SIG-M5 treated with dmso at 0.1 percent for 504 hours (cell line): ENCODE measurements at regions not wholly inside any gene's neighbourhood (a gene's known extent, or its start where the extent isn't known, plus 50 kb on each side); places are given as distances from the start of the nearest gene placed in this dataset.

Experiments
- DNase-seq: peaks from one replicate; lab custom pipeline; 2025; ENCODE audit not compliant: unreplicated experiment; lab: John Stamatoyannopoulos, UW

GRCh38 chr2:6679471-6679870 lies 186.2 kb downstream of the CMPK2 start:
- no peak for DNase-seq

- no peak for DNase-seq
Measured at GRCh38 chr2:6683516-6683915, 182.2 kb downstream of the CMPK2 start.

DNA sequence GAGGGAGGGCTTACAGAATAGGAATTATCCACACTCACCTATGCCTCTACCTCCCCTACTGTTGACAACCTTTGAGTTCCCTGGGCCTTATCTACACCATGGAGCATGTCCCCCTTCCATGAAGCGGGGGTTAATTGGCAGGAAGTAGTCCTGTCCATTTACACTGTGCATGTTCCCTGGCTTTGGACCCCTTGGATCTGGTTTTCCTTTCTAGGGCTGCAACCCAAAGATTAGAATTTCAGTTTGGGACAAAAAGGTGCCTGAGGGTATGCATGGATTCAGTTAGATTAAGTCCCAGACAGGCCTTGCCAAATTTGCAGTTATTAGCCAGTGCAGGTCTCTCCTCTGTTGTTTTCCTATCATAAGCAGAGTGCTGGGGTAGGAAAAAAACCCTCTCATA lies 180.3 kb downstream of the CMPK2 start:
- no peak for DNase-seq

DNA sequence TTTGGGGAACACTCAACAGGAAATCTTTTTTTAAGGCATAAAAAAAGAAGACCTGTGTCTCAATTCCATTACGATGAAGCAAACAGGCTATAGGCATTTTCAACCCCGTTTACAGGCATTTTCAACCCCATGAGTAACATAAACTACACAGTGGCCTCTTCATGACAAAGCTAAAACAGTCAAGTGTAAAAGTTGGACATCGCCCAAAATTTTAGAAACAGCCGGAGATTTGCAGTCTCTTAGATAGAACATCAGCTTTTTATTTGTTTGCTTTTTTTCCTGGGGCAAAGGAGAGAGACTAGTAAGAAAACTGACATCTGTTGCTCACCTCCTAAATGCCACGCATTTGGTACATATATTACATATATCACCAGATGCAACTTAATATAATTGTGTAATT lies 173.7 kb downstream of the CMPK2 start:
- DNase-seq, result no peak

DNA sequence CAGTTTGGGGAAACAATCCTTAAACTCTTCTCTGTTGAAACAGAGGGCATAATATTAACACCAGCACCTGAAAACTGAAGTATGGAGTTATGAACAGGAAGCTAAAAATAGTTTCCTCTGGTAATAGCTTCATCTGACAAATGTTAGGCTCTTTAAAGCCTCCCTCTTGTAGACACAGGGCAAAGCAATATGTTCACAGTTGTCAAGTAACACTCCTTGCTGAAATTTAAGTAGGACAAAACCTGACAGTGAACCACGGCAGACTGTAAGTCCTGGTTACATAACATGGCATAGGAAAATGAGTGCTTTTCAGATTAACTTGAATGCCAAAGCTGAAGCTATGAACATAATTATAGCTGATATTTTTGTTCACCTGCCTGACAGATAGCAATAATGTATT lies 172.9 kb downstream of the CMPK2 start:
- DNase-seq, result no peak

DNA sequence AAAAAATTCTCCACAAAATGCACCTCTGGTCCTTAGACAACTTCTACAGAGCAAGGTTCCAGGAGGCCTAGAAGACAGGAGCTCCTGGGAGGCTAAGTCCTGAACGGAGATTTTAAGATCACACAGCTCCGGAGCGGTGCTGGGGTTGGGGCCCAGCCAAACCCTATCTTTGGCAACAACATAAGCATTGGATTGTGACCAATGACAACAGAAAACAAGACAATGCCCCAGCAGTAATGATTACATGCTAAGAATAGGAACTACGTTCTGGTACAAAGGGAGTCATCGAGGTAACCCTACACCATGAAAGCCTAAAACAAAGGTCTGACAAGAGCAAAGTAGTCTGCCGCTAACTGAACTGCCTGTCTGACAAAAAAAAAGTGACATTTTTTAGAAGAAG lies 171.2 kb downstream of the CMPK2 start:
- no peak for DNase-seq

DNA sequence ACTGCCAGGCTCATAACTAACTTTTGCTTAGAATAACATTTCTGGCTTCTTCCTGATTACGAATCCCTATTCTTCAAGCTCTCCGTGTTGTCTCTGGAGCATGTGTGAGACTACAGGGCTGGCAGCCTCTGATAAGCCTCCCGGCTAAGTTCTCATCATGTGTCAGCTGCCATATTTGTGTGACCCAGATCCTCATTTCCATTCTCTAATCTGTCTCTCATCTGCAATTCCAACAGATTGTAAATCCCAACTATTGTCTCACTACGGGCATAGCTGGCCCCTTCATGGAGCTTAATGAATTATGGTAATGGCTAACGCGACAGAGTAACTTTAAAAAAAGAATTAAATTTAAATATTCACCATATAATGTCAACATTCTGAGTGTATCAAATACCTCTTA lies 165.4 kb downstream of the CMPK2 start:
- DNase-seq, result no peak

DNA sequence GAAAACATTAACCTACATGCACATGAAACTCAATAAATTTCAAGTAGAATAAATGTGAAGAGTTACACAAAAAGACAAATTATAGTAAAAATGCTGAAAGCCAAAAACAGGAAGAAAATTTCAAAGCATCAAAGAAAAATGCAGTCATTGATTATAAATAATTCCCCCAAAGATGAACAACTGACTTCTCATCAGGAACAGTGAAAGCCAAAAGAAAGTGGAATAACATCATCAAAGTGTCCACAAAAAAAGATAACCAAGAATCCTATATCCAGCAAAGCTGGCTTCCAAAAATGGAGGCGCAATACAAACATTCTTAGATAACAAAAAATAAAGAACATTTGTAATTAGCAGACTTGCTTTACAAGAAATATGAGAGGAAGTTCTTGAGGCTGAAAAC lies 161.6 kb downstream of the CMPK2 start:
- DNase-seq, result no peak

DNA sequence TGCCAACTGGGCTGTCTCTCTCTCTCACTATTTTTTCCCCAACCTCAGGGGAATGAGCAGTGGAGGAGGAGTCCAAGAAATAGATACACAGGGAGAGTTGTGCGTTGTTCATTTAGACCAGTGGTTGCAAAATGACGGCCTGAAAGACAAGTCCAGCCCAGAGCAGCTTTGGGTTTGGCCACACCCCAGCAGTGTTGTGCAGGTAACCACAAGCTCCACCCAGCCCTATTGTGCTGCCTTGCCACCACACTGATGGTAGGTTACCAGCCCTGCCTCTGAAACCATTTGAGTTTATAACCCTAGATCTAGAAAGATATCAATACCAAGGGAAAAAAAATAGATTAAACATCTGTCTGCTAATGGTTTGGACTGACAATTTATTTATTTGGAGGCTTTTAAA lies 144.3 kb downstream of the CMPK2 start:
- DNase-seq, result no peak

- DNase-seq, result no peak
Measured at GRCh38 chr2:6722574-6722973, 143.1 kb downstream of the CMPK2 start.

DNA sequence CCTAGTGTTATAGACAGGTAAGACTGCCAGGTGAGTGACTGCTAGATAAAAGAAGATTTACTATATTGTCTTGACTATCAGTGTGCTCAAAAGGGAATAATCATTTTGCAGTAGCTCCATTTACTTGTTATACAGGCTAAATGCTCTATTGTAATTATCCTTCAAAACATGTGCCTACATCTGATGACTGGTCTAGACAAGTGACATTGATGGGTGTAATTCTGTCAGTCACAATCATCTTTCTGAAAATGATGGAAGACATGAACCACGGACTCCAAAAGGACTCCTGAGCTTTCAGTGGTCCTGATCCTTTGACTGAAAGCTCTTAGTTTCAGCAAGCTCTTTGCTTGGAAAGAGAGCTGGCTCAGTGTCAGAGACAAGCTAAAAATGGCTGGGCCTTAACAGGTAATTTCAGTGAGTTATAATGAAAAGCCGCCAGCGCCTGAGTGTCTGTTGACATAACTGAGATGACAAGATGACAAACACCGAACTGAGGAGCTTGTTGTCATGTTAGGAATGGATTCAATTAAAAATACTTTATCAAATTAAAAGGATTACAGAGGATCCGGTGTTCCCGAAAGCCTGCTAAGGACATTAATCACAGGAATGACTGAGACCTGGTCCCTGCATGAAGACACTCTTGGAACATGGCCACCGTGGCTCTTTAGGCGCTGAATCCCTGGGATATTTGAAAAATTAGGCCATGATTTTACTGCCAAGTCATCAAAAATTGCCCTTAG lies 141.7 kb downstream of the CMPK2 start:
- DNase-seq, result no peak

DNA sequence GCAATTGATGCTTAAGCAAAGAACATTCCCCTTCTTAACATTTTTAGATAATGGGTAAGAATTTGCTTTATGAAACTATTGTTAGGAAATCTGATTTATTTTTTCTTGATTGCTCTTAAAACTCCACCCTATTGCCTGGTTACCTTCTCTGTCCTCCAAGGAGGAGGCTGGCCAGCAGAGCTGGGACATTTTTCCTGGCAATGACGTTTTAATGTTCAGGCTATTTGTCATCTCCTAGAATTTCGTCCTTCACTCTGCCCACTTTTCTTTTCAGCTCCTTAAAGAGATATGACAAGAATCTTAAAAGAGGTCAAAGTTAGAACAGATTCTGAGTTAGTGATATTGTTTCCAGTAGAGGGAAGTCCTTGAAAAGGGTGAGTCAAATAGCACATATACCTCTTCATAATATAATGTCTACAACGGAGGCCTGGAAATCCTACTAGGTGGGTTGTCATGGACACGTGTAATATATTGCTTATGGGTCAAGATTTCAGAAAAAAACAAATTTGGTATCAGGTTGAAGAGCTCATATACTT lies 141.0 kb downstream of the CMPK2 start:
- DNase-seq, result no peak

GRCh38 chr2:6728156-6728555 lies 137.6 kb downstream of the CMPK2 start:
- DNase-seq, result no peak

DNA sequence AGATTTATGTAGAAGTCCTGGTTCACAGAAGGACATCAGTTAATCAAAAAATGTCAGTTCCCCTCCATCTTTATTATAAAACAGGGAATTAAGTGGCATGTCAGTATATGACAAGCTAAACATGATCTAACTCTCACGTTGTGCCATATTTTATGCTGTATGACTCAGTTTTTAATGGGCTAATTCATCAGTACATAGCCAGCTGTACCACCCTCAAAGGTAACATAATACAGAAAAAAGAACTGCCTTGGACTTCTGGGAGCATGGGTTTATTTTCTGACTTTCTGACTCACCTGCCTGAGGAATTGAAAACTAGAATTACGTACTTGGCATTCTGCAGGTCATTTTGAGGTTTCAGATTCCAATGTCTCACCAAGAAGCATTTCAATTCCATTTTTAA lies 135.7 kb downstream of the CMPK2 start:
- DNase-seq, result no peak

DNA sequence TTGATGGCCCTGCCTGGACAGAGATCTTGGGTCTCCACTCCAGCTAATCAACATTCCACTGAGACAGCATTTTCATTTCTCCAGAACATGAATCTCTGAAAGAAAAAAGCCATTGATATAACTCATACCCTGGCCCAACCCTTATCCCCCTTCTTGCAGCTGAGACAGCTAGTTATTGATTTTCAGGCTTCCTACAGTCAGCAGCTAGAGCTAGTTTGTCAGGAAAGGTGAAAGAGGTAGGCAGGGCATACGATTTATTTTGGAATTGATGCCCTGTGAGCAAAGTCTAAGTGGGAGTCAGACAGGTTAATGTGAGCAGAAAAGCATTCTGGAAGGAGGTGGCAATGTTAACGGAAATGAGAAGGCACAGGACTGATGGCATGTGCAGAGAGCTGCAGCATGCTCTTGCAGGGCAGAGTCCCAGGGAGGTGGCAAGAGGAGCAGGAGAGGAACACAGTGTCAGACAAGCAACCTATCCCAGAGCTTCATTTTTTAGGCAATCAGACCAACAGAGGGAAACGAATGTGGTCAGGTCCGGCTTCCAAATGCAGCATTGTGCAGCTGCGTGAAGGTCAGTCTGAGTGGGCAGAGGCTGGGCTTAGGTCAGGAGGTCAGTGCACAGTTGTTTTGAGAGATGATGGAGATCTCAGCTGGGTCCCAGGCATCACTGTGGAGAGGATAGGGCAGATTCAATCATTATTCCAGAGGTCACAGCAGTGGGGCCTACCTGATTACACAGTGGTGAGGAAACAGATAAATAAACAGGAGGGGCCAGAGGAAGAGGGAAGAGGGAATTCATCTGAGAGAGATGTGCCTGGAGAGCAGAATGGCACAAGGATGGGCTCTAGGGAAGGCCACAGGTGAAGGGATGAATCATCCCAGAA lies 134.8 kb downstream of the CMPK2 start:
- DNase-seq, result no peak

DNA sequence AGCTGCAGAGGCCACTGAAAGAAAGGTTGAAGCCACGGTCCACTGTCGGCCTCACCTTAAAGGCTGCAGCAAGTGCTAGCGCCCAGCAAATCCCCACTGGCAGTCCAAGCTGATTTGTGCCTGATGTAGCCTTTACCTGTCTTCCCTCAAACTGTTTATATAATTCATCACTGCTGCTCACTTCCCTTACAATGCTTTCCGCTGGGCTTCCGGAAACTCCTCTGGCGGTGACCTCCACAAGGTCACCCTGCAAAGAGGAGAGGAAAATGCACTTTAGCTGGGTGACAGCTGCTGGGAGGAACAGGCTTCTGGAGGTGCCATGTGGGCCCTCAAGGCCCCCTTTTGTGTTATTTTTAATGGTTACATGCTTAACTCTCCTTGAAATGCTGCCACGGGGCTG lies 126.2 kb downstream of the CMPK2 start:
- no peak for DNase-seq

DNA sequence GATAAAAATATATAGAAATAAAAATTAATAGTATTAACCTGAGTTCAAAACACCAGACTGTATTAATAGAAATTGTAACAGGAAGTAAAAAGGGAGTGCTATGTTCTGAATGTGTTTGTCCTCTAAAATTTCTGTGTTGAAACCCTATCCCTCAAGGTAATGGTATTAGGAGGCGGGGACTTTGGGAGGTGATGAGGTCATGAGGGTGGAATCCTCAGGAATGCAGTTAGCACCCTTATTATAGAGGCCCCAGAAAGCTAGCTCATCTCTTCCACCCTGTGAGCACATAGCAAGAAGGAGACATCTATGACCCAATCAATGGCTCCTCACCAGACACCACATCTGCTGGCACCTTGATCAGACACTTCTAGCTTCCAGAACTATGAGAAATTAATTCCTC lies 124.5 kb downstream of the CMPK2 start:
- no peak for DNase-seq

DNA sequence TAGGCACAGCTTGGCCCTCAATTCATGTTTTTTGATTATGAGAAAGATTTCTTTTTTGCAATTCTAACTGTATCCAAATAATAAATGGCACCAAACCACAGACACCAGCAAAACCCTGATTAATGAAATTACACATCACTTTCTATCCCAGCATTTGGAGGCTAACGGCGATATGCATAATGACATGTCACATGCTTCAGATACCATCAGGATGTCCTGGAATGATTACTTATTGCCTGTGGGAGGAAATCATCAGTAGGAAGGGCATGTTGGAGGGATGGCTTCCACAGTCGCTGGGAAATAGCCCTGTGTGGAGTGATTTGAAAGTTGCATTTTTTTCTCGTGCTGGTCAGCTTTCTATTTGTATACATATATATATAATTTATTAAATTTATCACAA lies 121.7 kb downstream of the CMPK2 start:
- no peak for DNase-seq

GRCh38 chr2:6747433-6747832 lies 118.3 kb downstream of the CMPK2 start:
- no peak for DNase-seq

GRCh38 chr2:6748406-6749067 lies 117.2 kb downstream of the CMPK2 start:
- no peak for DNase-seq

DNA sequence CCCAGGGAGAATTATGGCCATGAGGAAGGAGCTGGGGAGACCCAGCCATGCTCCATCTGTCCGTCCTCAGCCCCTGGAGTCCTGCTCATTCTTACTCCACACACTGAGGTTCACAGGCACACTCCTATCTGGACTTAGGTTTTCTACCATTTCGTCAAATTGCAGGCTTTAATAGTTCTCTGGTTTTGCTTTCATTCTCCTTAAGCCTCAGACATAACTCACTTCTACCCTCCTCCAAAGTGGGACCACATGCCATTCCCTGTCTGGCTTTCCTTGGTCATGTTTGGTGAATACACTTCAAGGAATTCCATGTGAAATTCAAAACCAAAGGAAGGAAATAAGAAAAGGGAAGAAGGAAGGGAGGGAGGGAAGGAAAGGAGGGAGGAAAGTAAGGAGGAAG lies 115.7 kb downstream of the CMPK2 start:
- DNase-seq, result no peak
